Liver (tissue), 8 donors: ENCODE measurements at regions not wholly inside any gene's neighbourhood (a gene's known extent, or its start where the extent isn't known, plus 50 kb on each side); places are given as distances from the start of the nearest gene placed in this dataset.

Experiments used
- DNase-seq: peaks from one replicate; pipeline ENCODE4 v3.0.0-alpha.2; 2017; ENCODE audit warnings: low spot score
- H3K27ac ChIP-seq, 2 donors: one replicate each; pipeline ENCODE4 v1.7.0; 2013; ENCODE audit warnings: inconsistent platforms in 2 of 2, low read length in 2 of 2, control low read depth in 1 of 2, low read depth in 1 of 2, mild to moderate bottlenecking in 1 of 2
- H3K27me3 ChIP-seq, 4 donors: one replicate each; pipeline versions ENCODE4 v1.6.1 to v1.7.0; 2013; ENCODE audit warnings: low read length in 3 of 4, inconsistent platforms in 1 of 4, mild to moderate bottlenecking in 1 of 4, moderate library complexity in 1 of 4; ENCODE audit not compliant: control insufficient read depth in 4 of 4, insufficient read depth in 4 of 4
- H3K36me3 ChIP-seq, 4 donors: one replicate each; pipeline versions ENCODE4 v1.6.1 to v1.7.0; 2013; ENCODE audit warnings: low read length in 3 of 4, mild to moderate bottlenecking in 3 of 4, low read depth in 1 of 4, moderate library complexity in 1 of 4; ENCODE audit not compliant: control insufficient read depth in 4 of 4, insufficient read depth in 3 of 4
- H3K4me1 ChIP-seq, 4 donors: one replicate each; pipeline versions ENCODE4 v1.6.1 to v1.7.0; 2013; ENCODE audit warnings: low read length in 3 of 4, mild to moderate bottlenecking in 3 of 4, moderate library complexity in 1 of 4; ENCODE audit not compliant: control insufficient read depth in 4 of 4, insufficient read depth in 4 of 4
- H3K4me3 ChIP-seq, 3 donors: one replicate each; pipeline versions ENCODE4 v1.6.1 to v1.7.0; 2013; ENCODE audit warnings: low read length in 3 of 3, control low read depth in 1 of 3, low read depth in 1 of 3, mild to moderate bottlenecking in 1 of 3
- H3K9ac ChIP-seq, 2 donors: one replicate each; pipeline ENCODE4 v1.7.0; 2013; ENCODE audit warnings: low read length in 2 of 2, mild to moderate bottlenecking in 2 of 2, moderate library complexity in 2 of 2, control low read depth in 1 of 2, low read depth in 1 of 2
- H3K9me3 ChIP-seq, 4 donors: one replicate each; pipeline versions ENCODE4 v1.6.1 to v1.7.0; 2013; ENCODE audit warnings: low read length in 3 of 4; ENCODE audit not compliant: control insufficient read depth in 4 of 4
- EGR1 ChIP-seq, 2 donors: IDR thresholded peaks; 2 replicates each; pipeline ENCODE4 v1.6.1; 2016 to 2018; ENCODE audit warnings: antibody characterized with exemption in 2 of 2, low read depth in 2 of 2
- FOXA1 ChIP-seq: IDR thresholded peaks from 2 replicates; pipeline ENCODE4 v1.6.1; 2016; ENCODE audit warnings: antibody characterized with exemption
- FOXA2 ChIP-seq: IDR thresholded peaks from 2 replicates; pipeline ENCODE4 v1.6.1; 2016; ENCODE audit warnings: antibody characterized with exemption
- GABPA ChIP-seq, 2 donors: IDR thresholded peaks in 1 of 2; conservative IDR thresholded peaks in 1 of 2; 2 replicates each; pipeline ENCODE4 v1.6.1; 2016; ENCODE audit warnings: antibody characterized with exemption in 2 of 2, mild to moderate bottlenecking in 1 of 2, moderate library complexity in 1 of 2
- HNF4G ChIP-seq: IDR thresholded peaks from 2 replicates; pipeline ENCODE4 v1.6.1; 2016; ENCODE audit warnings: antibody characterized with exemption
- JUND ChIP-seq, 2 donors: IDR thresholded peaks; 2 replicates each; pipeline ENCODE4 v1.6.1; 2016; ENCODE audit warnings: antibody characterized with exemption in 2 of 2
- NR2F2 ChIP-seq: IDR thresholded peaks from 2 replicates; pipeline ENCODE4 v1.6.1; 2016; ENCODE audit warnings: antibody characterized with exemption
- RAD21 ChIP-seq, 2 donors: IDR thresholded peaks; 2 replicates each; pipeline ENCODE4 v1.6.1; 2016; ENCODE audit warnings: antibody characterized with exemption in 2 of 2, mild to moderate bottlenecking in 2 of 2
- RXRA ChIP-seq, 2 donors: IDR thresholded peaks; 2 replicates each; pipeline ENCODE4 v1.6.1; 2017 to 2018; ENCODE audit warnings: antibody characterized with exemption in 2 of 2, mild to moderate bottlenecking in 1 of 2
- SP1 ChIP-seq: IDR thresholded peaks from 2 replicates; pipeline ENCODE4 v1.6.1; 2018; ENCODE audit warnings: antibody characterized with exemption, mild to moderate bottlenecking
- TAF1 ChIP-seq: conservative IDR thresholded peaks from 2 replicates; pipeline ENCODE4 v1.6.1; 2016; ENCODE audit warnings: antibody characterized with exemption, mild to moderate bottlenecking
- YY1 ChIP-seq: IDR thresholded peaks from 2 replicates; pipeline ENCODE4 v1.6.1; 2016; ENCODE audit warnings: antibody characterized with exemption, mild to moderate bottlenecking
- WGBS: extraction: QIAGEN DNeasy Blood & Tissue Kit; methylation state at CpG from one replicate; pipeline ENCODE4 v1.1.7; 2013; 5-methylcytosine and 5-hydroxymethylcytosine counted together
- TF ChIP-seq, protein P1 (sequence below): IDR thresholded peaks from 2 replicates; pipeline ENCODE4 v1.6.1; 2016; ENCODE audit warnings: antibody characterized with exemption
- TF ChIP-seq, protein P2 (sequence below): fragments of 150-350 bp; IDR thresholded peaks from 2 replicates; pipeline ENCODE4 v1.5.1; 2017; ENCODE audit warnings: improper control_type of control experiment, low read depth, low read length; ENCODE audit not compliant: missing input control
- TF ChIP-seq, protein P3 (sequence below): IDR thresholded peaks from 2 replicates; pipeline ENCODE4 v1.6.1; 2016; ENCODE audit warnings: antibody characterized with exemption
- TF ChIP-seq, protein P4 (sequence below): IDR thresholded peaks from 2 replicates; pipeline ENCODE4 v1.6.1; 2016; ENCODE audit warnings: antibody characterized with exemption
- TF ChIP-seq, protein P5 (sequence below): IDR thresholded peaks from 2 replicates; pipeline ENCODE4 v1.6.1; 2016; ENCODE audit warnings: antibody characterized with exemption, mild to moderate bottlenecking
- donor health status: healthy.
- donor health status: healthy.
- donor health status: healthy.
- donor health status: healthy.
- donor health status: healthy.

DNA sequence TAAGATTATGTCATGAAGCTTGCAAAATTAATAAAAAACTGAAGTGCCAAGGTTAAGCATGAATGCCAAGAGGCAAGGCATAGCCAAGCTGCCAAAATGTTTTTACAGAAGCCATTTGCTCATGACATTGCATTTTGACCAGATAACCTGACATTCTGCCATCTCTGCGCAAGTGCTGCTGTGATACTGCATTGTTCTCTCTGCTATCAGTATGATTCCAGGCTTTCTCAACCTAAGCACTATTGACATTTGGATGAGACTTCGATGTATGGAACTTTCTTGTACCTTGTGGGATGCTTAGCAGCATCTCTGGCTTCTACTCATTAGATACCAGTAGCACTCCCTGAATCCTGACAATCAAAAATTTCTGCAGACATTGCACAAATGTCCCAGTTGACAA lies 139.2 kb downstream of the RASSF9 start (continued):
- TF ChIP-seq, protein P1, sequence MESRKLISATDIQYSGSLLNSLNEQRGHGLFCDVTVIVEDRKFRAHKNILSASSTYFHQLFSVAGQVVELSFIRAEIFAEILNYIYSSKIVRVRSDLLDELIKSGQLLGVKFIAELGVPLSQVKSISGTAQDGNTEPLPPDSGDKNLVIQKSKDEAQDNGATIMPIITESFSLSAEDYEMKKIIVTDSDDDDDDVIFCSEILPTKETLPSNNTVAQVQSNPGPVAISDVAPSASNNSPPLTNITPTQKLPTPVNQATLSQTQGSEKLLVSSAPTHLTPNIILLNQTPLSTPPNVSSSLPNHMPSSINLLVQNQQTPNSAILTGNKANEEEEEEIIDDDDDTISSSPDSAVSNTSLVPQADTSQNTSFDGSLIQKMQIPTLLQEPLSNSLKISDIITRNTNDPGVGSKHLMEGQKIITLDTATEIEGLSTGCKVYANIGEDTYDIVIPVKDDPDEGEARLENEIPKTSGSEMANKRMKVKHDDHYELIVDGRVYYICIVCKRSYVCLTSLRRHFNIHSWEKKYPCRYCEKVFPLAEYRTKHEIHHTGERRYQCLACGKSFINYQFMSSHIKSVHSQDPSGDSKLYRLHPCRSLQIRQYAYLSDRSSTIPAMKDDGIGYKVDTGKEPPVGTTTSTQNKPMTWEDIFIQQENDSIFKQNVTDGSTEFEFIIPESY: no peak
- no peak for TF ChIP-seq JUND (IDR thresholded peaks at IDR 0.05)
- TF ChIP-seq SP1: no peak
- no peak for TF ChIP-seq FOXA1
- TF ChIP-seq RAD21 (IDR thresholded peaks at IDR 0.05): no peak
- no peak for TF ChIP-seq FOXA2
- TF ChIP-seq TAF1: no peak

DNA sequence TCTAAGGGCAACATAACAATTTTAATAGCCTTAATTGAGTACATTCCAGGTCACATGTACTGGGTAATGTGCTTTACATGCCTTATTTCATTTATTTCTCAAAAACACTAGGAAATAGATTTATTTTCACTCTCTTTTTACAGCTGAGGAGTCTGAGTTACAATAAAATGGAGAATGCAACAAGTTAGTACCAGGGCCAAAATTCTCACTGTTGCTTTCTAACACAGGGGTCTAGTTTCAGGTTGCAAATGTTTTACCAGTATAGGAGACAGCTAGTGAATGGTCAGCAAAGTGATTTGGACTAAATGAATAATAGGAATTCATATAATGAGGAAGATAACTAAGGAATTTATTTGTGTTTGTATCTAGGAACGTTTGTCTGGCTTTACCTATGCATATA lies 137.3 kb downstream of the RASSF9 start:
- no peak overlapping the region for H3K27ac ChIP-seq
- no peaks in the 10 kb centered on the region for H3K4me1 ChIP-seq
- TF ChIP-seq RAD21 (IDR thresholded peaks at IDR 0.05): no peak
- no peak for TF ChIP-seq TAF1
- no peak for TF ChIP-seq JUND (IDR thresholded peaks at IDR 0.05)
- TF ChIP-seq SP1: no peak
- TF ChIP-seq, protein P2, sequence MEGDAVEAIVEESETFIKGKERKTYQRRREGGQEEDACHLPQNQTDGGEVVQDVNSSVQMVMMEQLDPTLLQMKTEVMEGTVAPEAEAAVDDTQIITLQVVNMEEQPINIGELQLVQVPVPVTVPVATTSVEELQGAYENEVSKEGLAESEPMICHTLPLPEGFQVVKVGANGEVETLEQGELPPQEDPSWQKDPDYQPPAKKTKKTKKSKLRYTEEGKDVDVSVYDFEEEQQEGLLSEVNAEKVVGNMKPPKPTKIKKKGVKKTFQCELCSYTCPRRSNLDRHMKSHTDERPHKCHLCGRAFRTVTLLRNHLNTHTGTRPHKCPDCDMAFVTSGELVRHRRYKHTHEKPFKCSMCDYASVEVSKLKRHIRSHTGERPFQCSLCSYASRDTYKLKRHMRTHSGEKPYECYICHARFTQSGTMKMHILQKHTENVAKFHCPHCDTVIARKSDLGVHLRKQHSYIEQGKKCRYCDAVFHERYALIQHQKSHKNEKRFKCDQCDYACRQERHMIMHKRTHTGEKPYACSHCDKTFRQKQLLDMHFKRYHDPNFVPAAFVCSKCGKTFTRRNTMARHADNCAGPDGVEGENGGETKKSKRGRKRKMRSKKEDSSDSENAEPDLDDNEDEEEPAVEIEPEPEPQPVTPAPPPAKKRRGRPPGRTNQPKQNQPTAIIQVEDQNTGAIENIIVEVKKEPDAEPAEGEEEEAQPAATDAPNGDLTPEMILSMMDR: no peak
- no peak for TF ChIP-seq NR2F2
- TF ChIP-seq YY1: no peak
- TF ChIP-seq, protein P3, sequence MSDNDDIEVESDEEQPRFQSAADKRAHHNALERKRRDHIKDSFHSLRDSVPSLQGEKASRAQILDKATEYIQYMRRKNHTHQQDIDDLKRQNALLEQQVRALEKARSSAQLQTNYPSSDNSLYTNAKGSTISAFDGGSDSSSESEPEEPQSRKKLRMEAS: no peak
- TF ChIP-seq, protein P4, sequence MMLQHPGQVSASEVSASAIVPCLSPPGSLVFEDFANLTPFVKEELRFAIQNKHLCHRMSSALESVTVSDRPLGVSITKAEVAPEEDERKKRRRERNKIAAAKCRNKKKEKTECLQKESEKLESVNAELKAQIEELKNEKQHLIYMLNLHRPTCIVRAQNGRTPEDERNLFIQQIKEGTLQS: no peak
- no peak for TF ChIP-seq FOXA2
- TF ChIP-seq, protein P5, sequence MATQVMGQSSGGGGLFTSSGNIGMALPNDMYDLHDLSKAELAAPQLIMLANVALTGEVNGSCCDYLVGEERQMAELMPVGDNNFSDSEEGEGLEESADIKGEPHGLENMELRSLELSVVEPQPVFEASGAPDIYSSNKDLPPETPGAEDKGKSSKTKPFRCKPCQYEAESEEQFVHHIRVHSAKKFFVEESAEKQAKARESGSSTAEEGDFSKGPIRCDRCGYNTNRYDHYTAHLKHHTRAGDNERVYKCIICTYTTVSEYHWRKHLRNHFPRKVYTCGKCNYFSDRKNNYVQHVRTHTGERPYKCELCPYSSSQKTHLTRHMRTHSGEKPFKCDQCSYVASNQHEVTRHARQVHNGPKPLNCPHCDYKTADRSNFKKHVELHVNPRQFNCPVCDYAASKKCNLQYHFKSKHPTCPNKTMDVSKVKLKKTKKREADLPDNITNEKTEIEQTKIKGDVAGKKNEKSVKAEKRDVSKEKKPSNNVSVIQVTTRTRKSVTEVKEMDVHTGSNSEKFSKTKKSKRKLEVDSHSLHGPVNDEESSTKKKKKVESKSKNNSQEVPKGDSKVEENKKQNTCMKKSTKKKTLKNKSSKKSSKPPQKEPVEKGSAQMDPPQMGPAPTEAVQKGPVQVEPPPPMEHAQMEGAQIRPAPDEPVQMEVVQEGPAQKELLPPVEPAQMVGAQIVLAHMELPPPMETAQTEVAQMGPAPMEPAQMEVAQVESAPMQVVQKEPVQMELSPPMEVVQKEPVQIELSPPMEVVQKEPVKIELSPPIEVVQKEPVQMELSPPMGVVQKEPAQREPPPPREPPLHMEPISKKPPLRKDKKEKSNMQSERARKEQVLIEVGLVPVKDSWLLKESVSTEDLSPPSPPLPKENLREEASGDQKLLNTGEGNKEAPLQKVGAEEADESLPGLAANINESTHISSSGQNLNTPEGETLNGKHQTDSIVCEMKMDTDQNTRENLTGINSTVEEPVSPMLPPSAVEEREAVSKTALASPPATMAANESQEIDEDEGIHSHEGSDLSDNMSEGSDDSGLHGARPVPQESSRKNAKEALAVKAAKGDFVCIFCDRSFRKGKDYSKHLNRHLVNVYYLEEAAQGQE: no peak
- no peak for TF ChIP-seq GABPA (IDR thresholded peaks at IDR 0.05 in 1 of 2, conservative IDR thresholded peaks at IDR 0.05 in 1 of 2)
- no peak for TF ChIP-seq EGR1 (IDR thresholded peaks at IDR 0.05; ENCODE audit: low read depth in 2 of 2)
- no peak for TF ChIP-seq HNF4G
- TF ChIP-seq, protein P1: no peak
- TF ChIP-seq RXRA (IDR thresholded peaks at IDR 0.05): no peak
- 32% methylated on average over 1 of the region's 1 CpG for WGBS
- no peak overlapping the region for H3K9ac ChIP-seq
- no peak overlapping the region for H3K4me3 ChIP-seq
- no peaks in the 10 kb centered on the region for H3K36me3 ChIP-seq
- DNase-seq: no peak
- H3K9me3 ChIP-seq: no peaks in the 10 kb centered on the region
- H3K27me3 ChIP-seq: no peaks in the 10 kb centered on the region
